ENCODE measurements at regions not wholly inside any gene's neighbourhood (a gene's known extent, or its start where the extent isn't known, plus 50 kb on each side); places are given as distances from the start of the nearest gene placed in this dataset.

DNA sequence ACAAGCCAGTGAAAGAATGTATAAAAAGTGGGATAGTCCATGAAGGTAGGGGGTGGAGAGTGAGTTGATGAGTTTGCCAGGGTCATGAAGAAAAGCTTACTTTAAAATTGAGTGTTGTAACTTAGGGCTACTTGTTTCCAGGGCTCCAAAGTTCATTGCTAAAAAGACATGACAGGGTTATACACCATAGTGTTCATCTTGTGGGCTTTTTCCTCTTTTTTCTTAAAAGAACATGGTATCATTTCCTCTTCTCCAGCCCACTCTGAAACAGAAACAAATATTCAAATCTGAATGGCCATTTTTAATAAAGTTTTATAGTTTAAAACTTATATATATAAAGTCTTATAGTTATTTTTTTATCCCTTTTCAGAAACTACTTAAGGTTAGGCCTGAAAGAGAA, 115.7 kb upstream of the SMC2 start:
- Histone ChIP-seq H3K27ac (ENCODE audit: low read depth, low read length) (no peak overlapping the region), H3K9me3 (ENCODE audit: control insufficient read depth, insufficient read depth, low read length) (no peaks in the 10 kb centered on the region), H3K36me3 (ENCODE audit: control insufficient read depth, insufficient read depth, low read length) (no peaks in the 10 kb centered on the region), H3K4me1 (ENCODE audit: control insufficient read depth, insufficient read depth, low read length) (peaks cover 6% of the 10 kb centered on the region; the same call in 1 of the 2 replicates), H3K27me3 (ENCODE audit: control insufficient read depth, insufficient read depth, low read length) (no peaks in the 10 kb centered on the region), H3K4me3 (ENCODE audit: low read depth, low read length) (no peak overlapping the region), H3K9ac (ENCODE audit: low read depth, low read length) (no peak overlapping the region)

DNA sequence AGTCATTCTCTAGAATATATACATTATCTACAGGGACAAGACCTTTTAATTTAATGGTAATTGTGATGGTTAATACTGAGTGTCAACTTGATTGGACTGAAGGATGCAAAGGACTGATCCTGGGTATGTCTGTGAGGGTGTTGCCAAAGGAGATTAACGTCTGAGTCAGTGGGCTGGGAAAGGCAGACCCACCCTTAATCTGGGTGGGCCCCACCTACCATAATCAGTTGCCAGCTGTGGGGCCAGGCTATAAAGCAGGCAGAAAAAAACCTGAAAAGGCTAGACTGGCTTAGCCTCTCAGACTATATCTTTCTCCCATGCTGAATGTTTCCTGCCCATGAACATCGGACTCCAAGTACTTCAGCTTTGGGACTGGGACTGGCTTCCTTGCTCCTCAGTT, 112.2 kb upstream of the SMC2 start:
- H3K9ac ChIP-seq (ENCODE audit: low read depth, low read length) = no peak overlapping the region
- no peak overlapping the region for H3K4me3 ChIP-seq (ENCODE audit: low read depth, low read length)
- H3K27ac ChIP-seq (ENCODE audit: low read depth, low read length) = no peak overlapping the region
- H3K27me3 ChIP-seq (ENCODE audit: control insufficient read depth, insufficient read depth, low read length) = no peaks in the 10 kb centered on the region
- no peaks in the 10 kb centered on the region for H3K9me3 ChIP-seq (ENCODE audit: control insufficient read depth, insufficient read depth, low read length)
- H3K36me3 ChIP-seq (ENCODE audit: control insufficient read depth, insufficient read depth, low read length) = no peaks in the 10 kb centered on the region
- no peaks in the 10 kb centered on the region for H3K4me1 ChIP-seq (ENCODE audit: control insufficient read depth, insufficient read depth, low read length)

DNA sequence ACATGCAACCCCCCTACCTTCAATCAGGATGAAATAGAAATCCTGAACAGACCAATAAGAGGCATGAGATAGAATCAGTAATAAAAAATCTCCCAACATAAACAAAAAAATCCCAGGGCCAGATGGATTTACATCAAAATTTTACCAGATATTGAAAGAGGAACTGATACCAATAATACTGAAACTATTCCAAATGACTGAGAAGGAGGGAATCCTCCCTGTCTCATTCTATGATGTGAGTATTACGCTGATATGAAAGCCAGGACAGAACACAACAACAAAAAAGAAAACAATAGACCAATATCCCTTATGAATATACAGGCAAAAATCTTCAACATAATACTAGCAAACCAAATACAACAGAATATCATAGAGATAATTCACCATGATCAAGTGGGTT, 109.0 kb upstream of the SMC2 start:
- Histone ChIP-seq H3K4me3 (ENCODE audit: low read depth, low read length) (no peak overlapping the region), H3K27ac (ENCODE audit: low read depth, low read length) (no peak overlapping the region), H3K9ac (ENCODE audit: low read depth, low read length) (no peak overlapping the region), H3K27me3 (ENCODE audit: control insufficient read depth, insufficient read depth, low read length) (no peaks in the 10 kb centered on the region), H3K36me3 (ENCODE audit: control insufficient read depth, insufficient read depth, low read length) (no peaks in the 10 kb centered on the region), H3K9me3 (ENCODE audit: control insufficient read depth, insufficient read depth, low read length) (no peaks in the 10 kb centered on the region), H3K4me1 (ENCODE audit: control insufficient read depth, insufficient read depth, low read length) (no peaks in the 10 kb centered on the region)

DNA sequence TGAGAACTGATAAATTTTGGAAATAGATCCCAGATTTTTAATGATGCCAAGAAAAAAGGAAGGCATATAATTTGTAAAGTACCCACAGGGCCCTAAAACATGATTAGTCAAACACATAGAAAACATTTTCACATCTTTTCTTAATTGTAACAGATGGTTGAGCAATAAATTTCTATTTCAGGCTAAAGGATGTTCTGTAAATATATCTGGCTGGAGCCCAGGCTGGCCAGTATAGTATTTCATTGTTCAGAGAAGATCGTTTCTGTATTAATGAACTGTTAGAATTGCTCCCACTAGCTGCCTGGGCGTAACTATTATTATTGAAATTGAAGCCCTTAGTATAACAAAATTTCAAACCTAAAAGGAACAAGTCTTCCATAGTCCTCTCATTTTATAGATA, 105.3 kb upstream of the SMC2 start:
- peaks cover 20% of the 10 kb centered on the region for H3K4me1 ChIP-seq (ENCODE audit: control insufficient read depth, insufficient read depth, low read length)
- no peak overlapping the region for H3K27ac ChIP-seq (ENCODE audit: low read depth, low read length)
- no peaks in the 10 kb centered on the region for H3K36me3 ChIP-seq (ENCODE audit: control insufficient read depth, insufficient read depth, low read length)
- no peaks in the 10 kb centered on the region for H3K9me3 ChIP-seq (ENCODE audit: control insufficient read depth, insufficient read depth, low read length)
- H3K27me3 ChIP-seq (ENCODE audit: control insufficient read depth, insufficient read depth, low read length) = no peaks in the 10 kb centered on the region
- H3K4me3 ChIP-seq (ENCODE audit: low read depth, low read length) = no peak overlapping the region
- H3K9ac ChIP-seq (ENCODE audit: low read depth, low read length) = no peak overlapping the region

- Histone ChIP-seq H3K27ac (ENCODE audit: low read depth, low read length) (no peak overlapping the region), H3K9ac (ENCODE audit: low read depth, low read length) (no peak overlapping the region), H3K4me1 (ENCODE audit: control insufficient read depth, insufficient read depth, low read length) (peaks cover 20% of the 10 kb centered on the region), H3K36me3 (ENCODE audit: control insufficient read depth, insufficient read depth, low read length) (no peaks in the 10 kb centered on the region), H3K4me3 (ENCODE audit: low read depth, low read length) (no peak overlapping the region), H3K9me3 (ENCODE audit: control insufficient read depth, insufficient read depth, low read length) (no peaks in the 10 kb centered on the region), H3K27me3 (ENCODE audit: control insufficient read depth, insufficient read depth, low read length) (no peaks in the 10 kb centered on the region)
Observed at GRCh38 chr9:103990311-103990710, 103.8 kb upstream of the SMC2 start.

DNA sequence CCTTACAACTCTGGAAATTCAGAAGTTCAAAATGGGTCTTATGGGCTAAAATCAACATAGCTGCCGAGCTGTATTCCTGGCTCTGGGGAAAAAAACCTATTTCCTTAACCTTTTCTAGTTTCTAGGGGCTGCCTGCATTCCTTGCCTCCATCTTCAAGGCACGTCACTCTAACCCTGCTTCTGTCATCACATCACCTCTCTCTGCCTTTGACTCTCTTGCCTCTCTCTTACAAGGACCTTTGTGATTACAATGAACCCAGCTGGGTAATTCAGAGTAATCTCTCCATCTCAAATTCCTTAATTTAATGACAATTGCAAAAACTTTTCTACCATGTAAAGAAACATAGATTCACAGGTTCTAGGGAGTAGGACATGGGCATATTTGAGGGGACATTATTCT, 103.1 kb upstream of the SMC2 start:
- Histone ChIP-seq H3K9ac (ENCODE audit: low read depth, low read length) (no peak overlapping the region), H3K4me3 (ENCODE audit: low read depth, low read length) (no peak overlapping the region), H3K4me1 (ENCODE audit: control insufficient read depth, insufficient read depth, low read length) (peaks cover 20% of the 10 kb centered on the region), H3K27ac (ENCODE audit: low read depth, low read length) (no peak overlapping the region), H3K36me3 (ENCODE audit: control insufficient read depth, insufficient read depth, low read length) (no peaks in the 10 kb centered on the region), H3K9me3 (ENCODE audit: control insufficient read depth, insufficient read depth, low read length) (no peaks in the 10 kb centered on the region), H3K27me3 (ENCODE audit: control insufficient read depth, insufficient read depth, low read length) (no peaks in the 10 kb centered on the region)

- Histone ChIP-seq H3K4me1 (ENCODE audit: control insufficient read depth, insufficient read depth, low read length) (peaks cover 20% of the 10 kb centered on the region), H3K4me3 (ENCODE audit: low read depth, low read length) (no peak overlapping the region), H3K9me3 (ENCODE audit: control insufficient read depth, insufficient read depth, low read length) (no peaks in the 10 kb centered on the region), H3K36me3 (ENCODE audit: control insufficient read depth, insufficient read depth, low read length) (no peaks in the 10 kb centered on the region), H3K27ac (ENCODE audit: low read depth, low read length) (no peak overlapping the region), H3K9ac (ENCODE audit: low read depth, low read length) (no peak overlapping the region), H3K27me3 (ENCODE audit: control insufficient read depth, insufficient read depth, low read length) (no peaks in the 10 kb centered on the region)
Observed at GRCh38 chr9:103991698-103992097, 102.4 kb upstream of the SMC2 start.

GRCh38 chr9:103992938-103993579, 101.0 kb upstream of the SMC2 start:
- Histone ChIP-seq H3K4me1 (ENCODE audit: control insufficient read depth, insufficient read depth, low read length) (peaks cover 20% of the 10 kb centered on the region), H3K27me3 (ENCODE audit: control insufficient read depth, insufficient read depth, low read length) (no peaks in the 10 kb centered on the region), H3K36me3 (ENCODE audit: control insufficient read depth, insufficient read depth, low read length) (no peaks in the 10 kb centered on the region), H3K9me3 (ENCODE audit: control insufficient read depth, insufficient read depth, low read length) (no peaks in the 10 kb centered on the region), H3K27ac (ENCODE audit: low read depth, low read length) (no peak overlapping the region), H3K9ac (ENCODE audit: low read depth, low read length) (no peak overlapping the region), H3K4me3 (ENCODE audit: low read depth, low read length) (no peak overlapping the region)

DNA sequence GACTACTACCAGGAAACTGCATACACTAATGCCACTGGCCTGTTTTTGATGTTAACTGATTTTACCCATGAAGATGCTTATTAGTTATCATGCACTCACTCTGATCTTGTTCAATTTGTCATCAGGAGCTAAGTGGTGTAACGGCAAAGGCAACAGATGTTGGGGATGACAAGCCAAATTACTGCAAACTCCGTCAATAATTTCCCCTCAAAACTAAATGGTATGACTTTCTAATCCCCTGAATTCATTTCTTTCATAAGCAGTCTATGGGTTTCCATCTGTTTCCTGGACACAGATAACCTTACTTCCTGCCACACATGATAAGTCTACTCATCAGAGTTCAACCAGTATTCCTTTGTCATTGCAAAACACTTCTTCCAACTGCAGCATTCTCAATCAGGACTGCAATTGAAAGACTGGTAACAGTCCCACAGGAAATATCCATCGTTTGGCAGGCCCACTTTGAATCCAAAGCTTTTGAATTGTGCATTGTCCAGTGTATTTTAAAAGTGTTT, 96.2 kb upstream of the SMC2 start:
- Histone ChIP-seq H3K36me3 (ENCODE audit: control insufficient read depth, insufficient read depth, low read length) (no peaks in the 10 kb centered on the region), H3K4me3 (ENCODE audit: low read depth, low read length) (no peak overlapping the region), H3K9ac (ENCODE audit: low read depth, low read length) (no peak overlapping the region), H3K9me3 (ENCODE audit: control insufficient read depth, insufficient read depth, low read length) (no peaks in the 10 kb centered on the region), H3K27ac (ENCODE audit: low read depth, low read length) (no peak overlapping the region), H3K4me1 (ENCODE audit: control insufficient read depth, insufficient read depth, low read length) (no peaks in the 10 kb centered on the region), H3K27me3 (ENCODE audit: control insufficient read depth, insufficient read depth, low read length) (no peaks in the 10 kb centered on the region)

- H3K4me3 ChIP-seq (ENCODE audit: low read depth, low read length) = no peak overlapping the region
Observed at GRCh38 chr9:103999375-104000062, 94.6 kb upstream of the SMC2 start.

GRCh38 chr9:104009826-104010225, 84.3 kb upstream of the SMC2 start:
- H3K4me3 ChIP-seq (ENCODE audit: low read depth, low read length) = no peak overlapping the region
- H3K36me3 ChIP-seq (ENCODE audit: control insufficient read depth, insufficient read depth, low read length) = no peaks in the 10 kb centered on the region
- no peaks in the 10 kb centered on the region for H3K27me3 ChIP-seq (ENCODE audit: control insufficient read depth, insufficient read depth, low read length)
- no peak overlapping the region for H3K27ac ChIP-seq (ENCODE audit: low read depth, low read length)
- no peaks in the 10 kb centered on the region for H3K9me3 ChIP-seq (ENCODE audit: control insufficient read depth, insufficient read depth, low read length)
- H3K9ac ChIP-seq (ENCODE audit: low read depth, low read length) = no peak overlapping the region
- no peaks in the 10 kb centered on the region for H3K4me1 ChIP-seq (ENCODE audit: control insufficient read depth, insufficient read depth, low read length)

More at GRCh38 chr9:103999375-104000062, 94.6 kb upstream of the SMC2 start:
- H3K36me3 ChIP-seq (ENCODE audit: control insufficient read depth, insufficient read depth, low read length) = no peaks in the 10 kb centered on the region
- no peaks in the 10 kb centered on the region for H3K9me3 ChIP-seq (ENCODE audit: control insufficient read depth, insufficient read depth, low read length)
- no peak overlapping the region for H3K27ac ChIP-seq (ENCODE audit: low read depth, low read length)
- no peaks in the 10 kb centered on the region for H3K4me1 ChIP-seq (ENCODE audit: control insufficient read depth, insufficient read depth, low read length)
- no peaks in the 10 kb centered on the region for H3K27me3 ChIP-seq (ENCODE audit: control insufficient read depth, insufficient read depth, low read length)
- H3K9ac ChIP-seq (ENCODE audit: low read depth, low read length) = no peak overlapping the region
